Neural progenitor cell (in vitro differentiated cells): ENCODE measurements at regions not wholly inside any gene's neighbourhood (a gene's known extent, or its start where the extent isn't known, plus 50 kb on each side); places are given as distances from the start of the nearest gene placed in this dataset.
"Not testable (repeated sequence)": the region's sequence is repeated elsewhere in the genome, so short reads cannot be mapped to it uniquely, and the experiment has no call there.

Experiments
- CTCF ChIP-seq: fragments of 200-600 bp; sonication (generic); IDR thresholded peaks from 2 replicates; pipeline ENCODE4 v1.5.1; 2017; ENCODE audit warnings: antibody characterized with exemption, mild to moderate bottlenecking
- EZH2 ChIP-seq: fragments of 200-600 bp; sonication (generic); IDR thresholded peaks from 2 replicates; pipeline ENCODE4 v1.6.1; 2017; ENCODE audit warnings: antibody characterized with exemption, mild to moderate bottlenecking, moderate library complexity
- EZH2phosphoT487 ChIP-seq: fragments of 200-600 bp; sonication (generic); IDR thresholded peaks from 2 replicates; pipeline ENCODE4 v1.6.1; 2017; ENCODE audit warnings: antibody characterized with exemption

- not testable (repeated sequence) for TF ChIP-seq CTCF, EZH2phosphoT487, EZH2
These were observed 390.4 kb downstream of the RPS24 start for GRCh38 chr10:78424050-78424449.
